ENCODE measurements at regions not wholly inside any gene's neighbourhood (a gene's known extent, or its start where the extent isn't known, plus 50 kb on each side); places are given as distances from the start of the nearest gene placed in this dataset.

DNA sequence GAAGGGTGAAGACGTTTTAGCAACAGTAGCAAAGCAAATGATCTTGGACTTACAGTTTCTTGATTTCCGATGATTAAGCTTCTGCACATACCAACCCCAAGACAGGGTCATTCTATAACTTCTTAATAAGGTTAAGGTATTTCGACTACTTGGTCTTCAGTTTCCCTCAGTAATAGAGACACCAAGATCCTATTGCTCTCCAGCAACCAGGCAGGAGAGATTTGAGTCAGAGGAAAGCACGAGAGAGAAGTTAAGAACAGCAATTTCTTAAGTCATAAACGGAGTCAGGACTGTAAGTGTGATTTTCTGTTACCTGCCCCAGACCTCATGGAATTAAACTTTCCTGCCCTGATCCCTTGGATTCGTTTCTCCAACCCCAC lies 215.6 kb downstream of the TTC8 start:
- TF ChIP-seq POLR2A (IDR thresholded peaks at IDR 0.05): no peak
- TF ChIP-seq, protein P1, sequence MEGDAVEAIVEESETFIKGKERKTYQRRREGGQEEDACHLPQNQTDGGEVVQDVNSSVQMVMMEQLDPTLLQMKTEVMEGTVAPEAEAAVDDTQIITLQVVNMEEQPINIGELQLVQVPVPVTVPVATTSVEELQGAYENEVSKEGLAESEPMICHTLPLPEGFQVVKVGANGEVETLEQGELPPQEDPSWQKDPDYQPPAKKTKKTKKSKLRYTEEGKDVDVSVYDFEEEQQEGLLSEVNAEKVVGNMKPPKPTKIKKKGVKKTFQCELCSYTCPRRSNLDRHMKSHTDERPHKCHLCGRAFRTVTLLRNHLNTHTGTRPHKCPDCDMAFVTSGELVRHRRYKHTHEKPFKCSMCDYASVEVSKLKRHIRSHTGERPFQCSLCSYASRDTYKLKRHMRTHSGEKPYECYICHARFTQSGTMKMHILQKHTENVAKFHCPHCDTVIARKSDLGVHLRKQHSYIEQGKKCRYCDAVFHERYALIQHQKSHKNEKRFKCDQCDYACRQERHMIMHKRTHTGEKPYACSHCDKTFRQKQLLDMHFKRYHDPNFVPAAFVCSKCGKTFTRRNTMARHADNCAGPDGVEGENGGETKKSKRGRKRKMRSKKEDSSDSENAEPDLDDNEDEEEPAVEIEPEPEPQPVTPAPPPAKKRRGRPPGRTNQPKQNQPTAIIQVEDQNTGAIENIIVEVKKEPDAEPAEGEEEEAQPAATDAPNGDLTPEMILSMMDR (IDR thresholded peaks at IDR 0.05): no peak
